ENCODE measurements at regions not wholly inside any gene's neighbourhood (a gene's known extent, or its start where the extent isn't known, plus 50 kb on each side); places are given as distances from the start of the nearest gene placed in this dataset.
"Not testable (repeated sequence)": the region's sequence is repeated elsewhere in the genome, so short reads cannot be mapped to it uniquely, and the experiment has no call there.

DNA sequence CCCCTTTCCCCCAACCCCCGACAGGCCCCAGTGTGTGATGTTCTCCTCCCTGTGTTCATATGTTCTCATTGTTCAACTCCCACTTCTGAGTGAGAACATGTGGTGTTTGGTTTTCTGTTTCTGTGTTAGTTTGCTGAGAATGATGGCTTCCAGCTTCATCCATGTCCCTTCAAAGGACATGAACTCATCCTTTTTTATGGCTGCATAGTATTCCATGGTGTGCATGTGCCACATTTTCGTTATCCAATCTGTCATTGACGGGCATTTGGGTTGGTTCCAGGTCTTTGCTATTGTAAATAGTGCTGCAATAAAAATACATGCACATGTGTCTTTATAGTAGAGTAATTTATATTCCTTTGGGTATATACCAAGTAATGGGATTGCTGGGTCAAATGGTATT lies 105.5 kb upstream of the PCED1B start:
- TF ChIP-seq EP300 (IDR thresholded peaks at IDR 0.05) = not testable (repeated sequence)
- TF ChIP-seq, protein P1, sequence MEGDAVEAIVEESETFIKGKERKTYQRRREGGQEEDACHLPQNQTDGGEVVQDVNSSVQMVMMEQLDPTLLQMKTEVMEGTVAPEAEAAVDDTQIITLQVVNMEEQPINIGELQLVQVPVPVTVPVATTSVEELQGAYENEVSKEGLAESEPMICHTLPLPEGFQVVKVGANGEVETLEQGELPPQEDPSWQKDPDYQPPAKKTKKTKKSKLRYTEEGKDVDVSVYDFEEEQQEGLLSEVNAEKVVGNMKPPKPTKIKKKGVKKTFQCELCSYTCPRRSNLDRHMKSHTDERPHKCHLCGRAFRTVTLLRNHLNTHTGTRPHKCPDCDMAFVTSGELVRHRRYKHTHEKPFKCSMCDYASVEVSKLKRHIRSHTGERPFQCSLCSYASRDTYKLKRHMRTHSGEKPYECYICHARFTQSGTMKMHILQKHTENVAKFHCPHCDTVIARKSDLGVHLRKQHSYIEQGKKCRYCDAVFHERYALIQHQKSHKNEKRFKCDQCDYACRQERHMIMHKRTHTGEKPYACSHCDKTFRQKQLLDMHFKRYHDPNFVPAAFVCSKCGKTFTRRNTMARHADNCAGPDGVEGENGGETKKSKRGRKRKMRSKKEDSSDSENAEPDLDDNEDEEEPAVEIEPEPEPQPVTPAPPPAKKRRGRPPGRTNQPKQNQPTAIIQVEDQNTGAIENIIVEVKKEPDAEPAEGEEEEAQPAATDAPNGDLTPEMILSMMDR (IDR thresholded peaks at IDR 0.05) = not testable (repeated sequence)
